Activated CD4-positive, alpha-beta T cell treated with anti-CD3 and anti-CD28 coated beads, Interleukin-2, Interleukin-6, amounts not matched to agents 100 ng/mL and 50 ng/mL, durations not matched to agents 16 hours and 8 hours (primary cell): ENCODE measurements at regions not wholly inside any gene's neighbourhood (a gene's known extent, or its start where the extent isn't known, plus 50 kb on each side); places are given as distances from the start of the nearest gene placed in this dataset.
"Not testable (repeated sequence)": the region's sequence is repeated elsewhere in the genome, so short reads cannot be mapped to it uniquely, and the experiment has no call there.

Experiments
- DNase-seq: peaks from one replicate; pipeline ENCODE4 v3.0.0-alpha.2; 2020

DNA sequence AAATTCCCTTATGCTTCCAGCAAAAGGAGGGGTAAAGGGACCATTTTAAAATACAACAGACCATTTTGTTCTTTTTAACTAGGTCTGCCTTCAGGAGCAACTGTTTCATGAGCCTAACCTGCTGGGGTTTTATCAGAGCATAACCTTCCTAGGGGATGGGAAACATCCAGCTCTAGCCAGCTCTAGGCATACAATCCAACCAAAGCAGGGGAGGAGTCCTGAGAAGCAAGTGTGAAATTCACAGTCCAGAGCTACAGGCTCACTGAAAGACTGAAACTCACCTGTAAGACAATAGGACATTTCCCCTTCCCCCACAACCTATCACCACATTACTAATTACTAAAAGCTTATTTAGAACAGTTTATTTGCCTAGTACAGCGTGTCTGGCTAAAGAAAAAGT is 1296.6 kb upstream of the DDX18 start:
- DNase-seq: no peak

- no peak for DNase-seq
Measured at GRCh38 chr2:116537811-116538210, 1276.7 kb upstream of the DDX18 start.

- DNase-seq: no peak
Measured at GRCh38 chr2:116545286-116546068, 1269.0 kb upstream of the DDX18 start.

DNA sequence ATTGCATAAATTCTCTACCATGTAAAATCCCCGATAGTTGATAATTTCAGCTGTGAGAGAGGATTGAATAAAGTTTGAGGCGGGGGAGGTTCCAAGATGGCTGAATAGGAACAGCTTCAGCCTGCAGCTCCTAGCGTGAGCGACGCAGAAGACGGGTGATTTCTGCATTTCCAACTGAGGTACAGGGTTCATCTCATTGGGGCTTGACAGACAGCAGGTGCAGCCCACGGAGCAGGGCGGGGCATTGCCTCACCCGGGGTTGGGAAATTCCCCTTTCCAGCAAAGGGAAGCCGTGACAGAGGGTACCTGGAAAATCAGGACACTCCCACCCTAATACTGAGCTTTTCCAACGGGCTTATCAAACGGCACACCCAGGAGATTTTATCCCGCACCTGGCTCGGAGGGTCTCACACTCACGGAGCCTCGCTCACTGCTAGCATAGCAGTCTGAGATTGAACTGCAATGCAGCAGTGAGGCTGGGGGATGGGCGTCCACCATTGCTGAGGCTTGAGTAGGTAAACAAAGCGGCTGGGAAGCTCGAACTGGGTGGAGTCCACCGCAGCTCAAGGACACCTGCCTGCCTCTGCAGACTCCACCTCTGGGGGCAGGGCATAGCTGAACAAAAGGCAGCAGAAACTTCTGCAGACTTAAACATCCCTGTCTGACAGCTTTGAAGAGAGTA is 1261.6 kb upstream of the DDX18 start:
- not testable (repeated sequence) for DNase-seq

- no peak for DNase-seq
Measured at GRCh38 chr2:116580209-116580608, 1234.3 kb upstream of the DDX18 start.

GRCh38 chr2:116582850-116583249 is 1231.6 kb upstream of the DDX18 start:
- no peak for DNase-seq

DNA sequence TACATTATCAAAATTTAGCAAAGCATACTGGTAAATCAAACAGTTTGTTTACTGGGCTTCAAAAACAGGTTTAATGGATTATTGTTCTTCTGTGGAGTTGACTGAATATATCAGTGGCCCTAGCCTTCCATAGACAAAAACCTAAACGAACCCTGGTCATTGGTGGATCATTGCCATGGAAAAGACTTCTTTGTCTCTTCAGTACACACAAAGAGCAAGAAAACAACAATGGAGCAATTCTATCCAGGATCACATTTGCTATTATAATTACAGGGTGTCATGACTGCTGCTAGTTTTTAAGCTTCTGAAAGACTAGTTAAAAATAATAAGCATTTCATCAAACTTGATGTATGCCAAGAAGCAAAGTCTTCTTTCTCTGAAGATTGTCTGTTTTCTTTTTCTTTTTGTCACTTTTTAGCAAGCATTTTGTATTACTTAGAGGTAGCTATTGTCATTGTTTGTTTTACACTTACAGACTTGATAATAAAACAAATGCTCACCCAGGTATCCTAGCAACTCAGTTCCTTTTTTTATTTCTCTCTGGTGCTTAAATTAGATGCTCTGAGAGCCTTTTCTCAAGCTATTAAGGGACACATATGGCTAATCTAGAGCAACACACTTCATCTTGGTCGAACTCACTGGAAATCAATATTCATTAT is 1228.7 kb upstream of the DDX18 start:
- DNase-seq: no peak

DNA sequence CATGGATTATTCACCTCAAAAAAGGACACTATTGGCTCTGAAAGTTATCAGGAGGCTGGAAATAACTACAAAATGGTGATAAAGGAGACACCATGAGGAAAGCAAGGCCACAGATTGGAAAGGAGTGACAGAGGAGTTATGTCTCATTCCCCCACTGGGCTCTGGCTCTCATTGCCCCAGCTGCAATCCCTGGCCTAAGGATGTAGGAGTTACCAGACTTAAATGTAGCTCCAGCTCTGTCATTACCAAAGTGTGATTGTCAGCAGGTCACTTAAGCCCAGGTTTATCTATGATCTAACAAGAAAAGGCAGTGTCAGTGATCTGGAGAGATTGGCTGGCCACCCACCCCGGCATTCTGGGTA is 1228.2 kb upstream of the DDX18 start:
- no peak for DNase-seq
